GM19328 (cell line): ENCODE measurements at regions not wholly inside any gene's neighbourhood (a gene's known extent, or its start where the extent isn't known, plus 50 kb on each side); places are given as distances from the start of the nearest gene placed in this dataset.

Experiments
- ATAC-seq: cut with Tn5 transposase; IDR thresholded peaks from one replicate; pipeline ENCODE4 v1.9.1; 2021; ENCODE audit warnings: mild to moderate bottlenecking, moderate library complexity; ENCODE audit not compliant: unreplicated experiment

DNA sequence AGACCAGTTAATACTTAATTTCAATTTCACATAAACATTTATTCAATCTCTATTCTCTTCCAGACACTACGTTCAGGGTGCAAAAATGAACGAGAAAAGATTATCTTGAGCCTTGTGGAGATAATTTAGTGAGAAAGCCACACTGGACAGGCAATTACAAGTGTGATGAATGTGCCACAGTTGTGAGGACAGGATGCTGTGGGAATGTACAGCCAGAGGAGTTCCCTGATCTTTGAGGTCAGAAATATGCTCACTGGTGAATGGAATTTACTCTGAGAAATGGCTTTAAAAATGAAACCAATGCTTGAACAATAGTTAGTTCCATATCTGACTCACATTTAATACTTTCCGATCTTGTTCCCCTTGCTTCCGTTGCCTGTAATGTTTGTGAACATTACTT is 864.8 kb downstream of the GATA3 start:
- no peak for ATAC-seq

DNA sequence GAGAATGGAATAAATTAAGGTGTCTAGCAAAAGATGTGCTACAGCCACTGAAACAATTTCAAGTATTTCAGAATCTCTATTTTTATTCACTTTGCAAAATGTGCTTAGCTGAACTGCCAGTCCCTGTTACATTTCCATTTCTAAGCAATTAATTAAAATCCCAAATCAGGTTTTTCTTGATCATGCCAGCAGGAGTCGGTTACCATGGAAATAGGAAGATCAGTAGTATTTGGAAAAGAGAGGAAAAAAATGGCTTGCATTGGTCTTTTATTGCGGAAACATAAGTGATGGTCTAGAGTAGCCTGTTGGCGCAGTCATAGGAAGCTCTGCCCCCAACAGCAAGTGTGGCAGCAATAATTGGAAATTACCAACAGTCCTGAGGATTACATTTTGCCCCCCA is 867.1 kb downstream of the GATA3 start:
- ATAC-seq: no peak

DNA sequence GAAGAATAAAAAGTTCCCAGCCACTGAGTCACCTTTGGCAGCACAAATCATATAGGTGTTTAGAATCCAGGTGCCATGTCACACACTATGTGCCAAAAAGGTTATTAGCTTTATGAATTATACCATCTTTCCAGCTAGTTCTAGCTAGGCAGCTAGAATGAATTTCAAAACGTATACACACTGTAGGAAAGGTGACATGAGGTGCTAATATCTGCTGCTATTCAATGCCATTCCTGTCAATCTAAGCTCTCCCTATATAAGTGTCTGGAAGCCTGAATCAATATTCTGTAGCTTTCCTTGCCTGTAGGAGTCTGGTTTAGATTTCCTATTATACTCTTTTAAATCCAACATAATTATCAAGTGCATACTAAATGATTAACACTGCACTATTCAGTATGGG is 868.6 kb downstream of the GATA3 start:
- ATAC-seq: no peak

DNA sequence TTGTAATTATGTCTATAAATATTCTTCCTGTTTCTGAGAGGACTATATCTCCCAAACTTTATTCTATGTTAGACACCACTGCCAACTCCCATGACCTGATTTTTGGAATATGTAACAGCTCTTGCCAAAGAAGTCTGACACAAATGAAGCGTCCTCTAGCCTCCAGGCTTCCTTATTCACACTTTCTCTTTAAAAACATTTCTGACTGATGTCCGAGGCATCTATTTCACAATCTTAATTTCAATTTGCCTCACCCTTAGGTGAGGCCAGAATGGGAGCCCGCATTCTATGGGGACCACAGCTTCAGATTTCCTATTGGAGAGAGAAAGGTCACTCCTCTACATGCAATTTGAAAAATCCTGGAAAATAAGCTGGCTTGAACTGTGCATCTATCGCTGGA is 873.2 kb downstream of the GATA3 start:
- ATAC-seq: no peak

DNA sequence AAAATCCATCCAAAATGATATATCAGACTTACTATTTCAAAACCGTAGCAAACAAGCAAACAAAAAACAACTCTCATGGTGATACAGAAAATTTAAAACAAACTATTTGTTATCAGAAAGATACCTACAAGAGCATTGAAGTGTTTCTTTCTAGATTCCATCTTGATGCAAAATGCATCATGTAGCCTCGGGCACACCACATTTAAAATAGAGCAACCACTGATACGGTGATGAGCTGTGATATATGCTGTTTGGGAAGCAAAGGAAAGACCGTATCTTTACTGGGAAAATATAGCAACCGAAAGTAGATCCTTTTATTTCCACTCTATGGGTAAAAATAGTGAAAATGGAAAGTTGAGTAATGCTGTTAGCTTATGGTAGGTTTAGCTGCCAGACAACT is 892.0 kb downstream of the GATA3 start:
- no peak for ATAC-seq

DNA sequence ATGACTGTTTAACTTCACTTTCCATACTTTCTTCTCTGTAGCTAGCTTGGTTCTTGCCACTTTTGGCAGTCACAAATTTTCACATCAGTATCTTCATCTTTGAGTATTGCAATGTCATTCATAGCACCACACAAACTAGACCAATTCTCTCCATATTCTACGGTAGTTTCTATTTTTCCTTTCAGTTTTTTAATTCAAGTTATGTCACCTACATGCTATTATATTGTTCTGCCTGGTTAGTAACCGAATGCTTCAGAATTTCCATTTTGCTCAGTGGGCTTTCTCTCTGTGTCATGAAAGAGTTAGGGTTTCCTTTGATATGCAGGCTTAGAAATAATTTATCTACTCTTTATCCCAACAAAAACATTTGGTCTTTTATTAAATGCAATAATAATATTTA is 896.5 kb downstream of the GATA3 start:
- no peak for ATAC-seq

DNA sequence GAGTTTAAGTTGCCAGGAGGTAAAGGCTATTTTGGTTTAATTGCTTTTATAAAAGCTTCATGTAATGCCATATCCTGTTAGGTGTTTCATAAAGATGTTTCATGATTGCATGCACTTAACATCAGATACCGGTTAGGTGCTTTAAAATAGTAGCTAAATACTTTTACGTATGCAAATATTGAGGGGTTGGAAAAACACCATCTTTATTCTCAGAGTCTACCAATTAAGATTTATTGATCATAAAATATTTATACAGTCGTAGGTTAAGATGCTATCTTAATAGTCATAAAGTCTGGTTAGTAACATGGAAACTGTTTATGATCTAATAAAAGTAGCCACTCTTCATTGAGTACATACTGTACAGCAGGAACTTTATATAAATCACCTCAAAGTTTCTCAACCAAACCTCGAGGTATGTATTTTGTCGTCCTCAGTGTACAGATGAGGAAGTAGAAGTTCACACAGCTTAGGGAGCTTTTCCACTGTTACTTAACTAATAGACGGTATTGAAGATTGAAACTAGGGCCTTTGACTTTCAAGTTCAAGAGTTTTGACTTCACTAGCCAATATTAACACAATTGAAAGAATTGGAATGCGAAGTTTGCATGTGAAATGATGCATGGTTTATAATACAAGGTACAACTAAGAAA is 897.1 kb downstream of the GATA3 start:
- no peak for ATAC-seq

DNA sequence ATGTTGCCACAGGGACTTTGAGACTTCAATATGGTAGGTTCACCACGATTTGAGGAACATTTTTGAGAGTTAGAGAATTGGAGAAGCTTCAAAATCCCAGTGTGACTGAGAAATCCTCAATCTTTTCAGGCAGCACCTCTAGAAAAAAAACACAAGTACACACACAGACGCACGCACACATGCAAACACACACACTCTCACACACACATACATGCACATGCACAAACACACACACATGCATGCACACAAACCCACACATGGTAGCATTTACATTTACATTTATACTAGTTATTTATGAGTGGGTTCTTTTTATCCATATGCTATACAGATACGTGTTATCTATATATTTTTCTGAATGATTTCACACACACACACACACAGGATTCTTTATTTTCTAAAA is 901.9 kb downstream of the GATA3 start:
- ATAC-seq: no peak

DNA sequence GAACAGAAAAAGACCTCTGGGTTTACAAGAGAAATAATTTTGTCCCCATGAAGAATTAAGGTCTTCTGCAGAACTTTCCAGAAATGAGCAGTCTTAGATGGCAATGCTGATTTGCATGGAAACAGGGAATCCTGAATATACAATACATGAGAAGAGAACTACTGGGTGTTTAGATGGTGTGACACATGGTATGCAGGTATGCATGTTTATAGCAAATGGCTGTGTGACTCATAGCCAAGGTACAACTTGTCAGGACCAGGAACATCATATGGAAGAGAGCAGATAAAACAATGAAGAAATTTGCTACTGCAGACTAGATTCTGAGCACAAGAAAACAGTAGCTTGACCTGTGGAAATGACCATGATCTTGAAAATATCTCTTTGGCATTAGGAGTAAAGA is 907.8 kb downstream of the GATA3 start:
- no peak for ATAC-seq

DNA sequence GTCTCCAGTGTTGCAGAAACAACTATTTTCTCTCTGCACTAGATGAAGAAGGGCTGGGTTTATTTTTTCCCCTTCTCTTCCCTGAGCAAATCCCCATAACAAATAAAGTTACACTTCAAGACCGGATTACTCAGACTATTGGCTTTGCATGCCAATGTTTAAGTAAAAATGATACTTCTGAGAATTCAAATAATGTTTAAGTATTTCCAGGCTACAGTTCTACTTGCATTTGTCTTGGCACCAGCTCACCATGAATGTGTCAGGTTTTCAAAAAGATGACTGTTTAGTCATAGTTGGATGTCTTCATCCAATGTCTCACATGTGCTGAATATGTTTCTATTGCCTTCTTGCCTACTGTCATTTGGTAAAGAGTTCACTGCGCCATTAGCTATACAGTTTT is 912.6 kb downstream of the GATA3 start:
- no peak for ATAC-seq

DNA sequence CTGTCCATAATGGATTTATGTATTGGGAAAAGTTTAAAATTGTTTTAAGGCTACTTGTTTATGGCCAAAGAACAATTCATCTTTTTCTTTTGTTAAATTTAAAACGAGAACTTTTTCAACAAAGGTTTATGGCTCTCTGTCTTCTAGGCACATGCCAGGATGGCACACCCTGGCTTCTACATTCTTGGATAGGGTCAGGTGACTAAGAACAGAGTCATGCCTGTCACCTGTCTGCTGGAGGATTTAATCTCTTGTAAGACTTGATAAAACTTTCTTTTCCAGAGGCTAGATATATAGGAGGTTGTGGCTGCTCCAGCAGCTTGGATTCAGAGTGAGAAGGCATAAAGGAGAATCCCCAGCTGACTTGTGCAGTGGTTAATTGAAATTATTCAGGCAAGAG is 915.4 kb downstream of the GATA3 start:
- ATAC-seq: no peak

DNA sequence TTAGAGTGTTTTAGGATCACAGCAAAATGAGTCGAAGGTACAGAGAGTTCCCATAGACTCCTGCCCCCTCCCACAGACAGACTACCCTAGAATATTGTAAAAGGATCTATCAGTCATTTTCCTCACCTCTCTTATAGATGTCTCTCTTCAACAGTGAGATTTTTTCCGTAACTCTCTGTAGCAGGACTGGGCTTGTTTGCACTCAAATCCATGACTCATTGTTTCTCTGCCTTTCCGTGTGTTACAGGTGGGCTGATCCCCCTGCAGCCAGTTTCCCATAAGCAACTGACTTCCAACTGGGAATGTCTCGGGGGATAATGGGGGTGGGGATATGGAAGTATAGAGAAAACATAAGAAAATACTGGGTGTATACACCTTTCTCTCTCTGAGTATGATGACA is 921.0 kb downstream of the GATA3 start:
- no peak for ATAC-seq

DNA sequence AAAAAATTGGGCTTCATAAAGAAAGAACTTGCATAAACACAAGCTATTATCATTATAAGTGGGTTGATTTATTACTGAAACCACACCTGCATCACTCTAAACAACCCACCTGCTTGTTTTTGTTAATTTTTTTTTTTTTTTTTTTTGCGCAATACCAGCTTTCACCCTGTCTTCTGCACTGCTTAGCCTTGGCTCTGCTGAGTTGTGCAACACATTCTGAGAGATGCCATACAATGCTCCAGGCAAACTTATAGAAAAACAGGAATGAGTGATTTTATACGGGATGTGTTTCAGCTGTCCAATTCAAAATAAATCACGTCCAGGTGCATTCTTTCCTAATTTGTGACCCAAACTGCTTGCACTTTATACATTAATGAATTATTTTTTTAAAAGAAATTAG is 923.6 kb downstream of the GATA3 start:
- no peak for ATAC-seq

DNA sequence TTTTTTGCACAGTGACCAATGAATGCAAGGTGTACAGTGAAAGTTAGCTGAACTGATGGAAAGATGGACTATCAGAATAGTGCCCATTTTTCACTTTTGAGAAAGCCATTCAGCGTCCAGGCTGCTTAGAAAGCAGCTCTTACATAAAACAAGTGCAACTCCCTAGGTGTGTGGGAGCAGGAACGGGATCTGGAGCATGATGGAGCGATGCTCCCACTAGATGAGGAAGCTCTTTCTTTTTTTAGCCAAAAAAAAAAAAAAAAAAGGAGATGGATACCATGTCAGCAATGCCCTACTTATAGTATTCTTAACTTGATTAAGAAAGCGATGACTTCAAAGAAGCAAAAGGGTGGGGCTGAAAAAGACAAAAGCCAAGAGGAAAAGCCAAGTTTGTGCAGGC is 925.5 kb downstream of the GATA3 start:
- ATAC-seq: no peak

DNA sequence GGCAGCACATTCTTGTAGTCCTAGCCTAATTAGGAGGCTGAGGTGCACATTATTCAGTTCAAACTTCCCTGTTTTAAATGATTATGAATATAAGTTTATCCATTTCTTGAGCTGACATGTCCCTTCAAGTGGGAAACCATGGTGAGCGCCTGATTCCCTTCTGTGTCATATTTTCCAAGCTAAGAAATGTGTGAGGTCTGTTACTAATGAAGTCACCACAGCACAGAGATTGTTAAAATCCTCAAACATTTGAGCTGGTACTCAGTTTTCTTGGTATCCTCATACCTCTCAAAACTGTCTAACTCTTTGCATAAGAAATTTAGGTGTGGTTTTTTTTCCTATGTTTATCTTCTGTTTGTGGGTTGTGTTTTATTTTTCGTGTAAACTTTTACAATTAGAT is 926.8 kb downstream of the GATA3 start:
- ATAC-seq: no peak

DNA sequence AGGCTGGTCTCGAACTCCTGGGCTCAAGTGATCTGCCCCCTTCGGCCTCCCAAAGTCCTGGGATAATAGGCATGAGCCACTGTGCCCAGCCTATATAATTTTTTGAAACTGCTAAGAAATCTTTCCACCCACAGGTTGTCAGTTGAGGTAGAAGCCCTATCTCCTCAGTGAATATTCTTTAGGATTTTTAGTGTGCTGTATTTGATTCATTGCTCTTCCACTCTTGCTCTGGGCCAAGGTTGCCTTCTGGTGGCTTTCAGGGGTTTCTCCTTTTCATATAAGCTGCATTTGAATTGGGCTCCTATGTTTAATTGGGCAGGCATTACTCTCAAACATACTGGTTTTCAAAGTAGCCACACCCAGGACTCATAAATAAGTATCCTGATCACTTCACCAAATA is 931.2 kb downstream of the GATA3 start:
- no peak for ATAC-seq

DNA sequence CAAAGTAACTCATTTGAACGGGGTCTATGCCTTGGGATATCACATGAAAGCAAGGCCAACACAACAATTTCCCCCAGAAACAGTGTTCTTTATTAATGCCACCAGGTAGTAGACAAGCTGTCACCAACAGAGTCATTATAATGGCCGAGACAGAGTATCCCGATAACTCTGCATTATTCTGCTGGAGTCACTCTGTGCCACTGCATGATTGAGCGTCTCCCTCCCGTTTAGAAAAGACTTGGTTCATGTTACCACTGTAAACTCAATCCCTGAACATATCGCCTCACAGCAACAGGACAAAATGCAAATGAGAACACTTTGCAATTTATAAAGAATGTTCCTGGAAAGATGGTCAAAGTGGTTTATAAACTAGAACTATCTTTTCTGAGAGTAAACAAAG is 932.5 kb downstream of the GATA3 start:
- no peak for ATAC-seq

DNA sequence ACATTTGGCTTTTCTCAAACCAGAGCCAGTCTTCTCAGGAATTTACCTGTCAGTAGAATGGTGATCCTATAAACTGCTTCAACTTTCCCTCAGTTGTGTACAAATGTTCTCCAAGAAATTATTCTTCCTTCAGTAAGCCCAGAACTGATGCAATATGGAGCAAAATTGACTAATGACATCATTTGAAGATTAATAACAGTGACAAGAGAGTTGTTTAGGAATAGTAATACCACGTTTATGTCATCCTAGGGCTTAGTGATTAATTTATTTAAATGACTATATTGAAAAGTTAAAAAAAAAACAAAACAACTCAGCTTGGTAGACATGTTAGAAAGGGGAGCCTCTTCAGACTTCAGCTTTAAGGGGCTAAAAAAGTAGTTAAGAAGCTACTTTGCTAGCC is 933.2 kb downstream of the GATA3 start:
- ATAC-seq: no peak

DNA sequence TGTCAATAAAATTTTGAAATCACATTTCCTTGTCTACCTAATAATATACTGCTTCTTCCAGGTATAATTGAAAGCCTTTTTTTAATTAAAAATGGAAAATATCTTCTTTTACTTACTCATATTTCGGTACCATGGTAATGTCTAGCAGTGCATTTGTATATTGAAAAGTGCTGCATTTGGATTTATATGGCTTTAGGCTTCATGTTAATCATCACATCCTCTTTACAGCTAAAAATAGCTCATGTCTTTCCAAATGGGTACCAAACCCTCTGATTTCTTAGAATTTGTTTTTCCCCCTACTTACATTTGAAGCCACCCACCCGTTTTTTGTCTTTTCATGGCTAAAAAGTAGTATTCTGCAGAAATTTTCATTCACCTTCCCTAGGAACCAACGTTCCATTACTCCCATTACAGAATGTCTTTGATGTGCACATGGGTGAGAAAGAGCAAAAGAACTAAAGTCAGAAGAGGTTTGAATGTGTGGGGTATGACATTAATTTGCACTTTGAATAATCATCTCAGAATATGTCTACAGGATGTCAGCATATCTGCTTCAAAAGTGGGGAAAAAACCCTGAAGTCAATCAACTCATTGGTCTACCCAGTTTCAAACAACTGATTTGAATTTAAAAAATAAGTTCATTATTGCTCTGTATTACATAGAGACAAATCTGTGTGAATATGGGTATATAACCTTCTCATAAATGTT is 935.9 kb downstream of the GATA3 start:
- ATAC-seq: no peak

DNA sequence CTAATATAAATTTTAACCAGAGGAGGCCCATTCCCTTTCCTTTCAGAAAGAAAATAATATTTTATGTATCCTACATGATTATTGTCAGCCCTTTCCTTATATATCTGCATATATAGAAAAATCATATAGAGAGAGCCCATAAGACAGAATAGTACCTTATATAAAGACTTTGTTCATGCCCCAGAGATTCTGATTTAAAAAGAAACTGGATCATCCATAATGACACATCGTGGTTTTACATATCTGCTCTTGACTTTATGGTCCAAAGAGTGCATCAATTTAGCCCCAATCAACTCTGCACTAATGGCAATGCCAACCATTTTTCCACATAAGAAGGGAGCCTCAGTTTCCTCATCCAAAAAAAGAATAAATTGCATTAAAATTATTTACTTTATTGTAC is 937.5 kb downstream of the GATA3 start:
- ATAC-seq: no peak

DNA sequence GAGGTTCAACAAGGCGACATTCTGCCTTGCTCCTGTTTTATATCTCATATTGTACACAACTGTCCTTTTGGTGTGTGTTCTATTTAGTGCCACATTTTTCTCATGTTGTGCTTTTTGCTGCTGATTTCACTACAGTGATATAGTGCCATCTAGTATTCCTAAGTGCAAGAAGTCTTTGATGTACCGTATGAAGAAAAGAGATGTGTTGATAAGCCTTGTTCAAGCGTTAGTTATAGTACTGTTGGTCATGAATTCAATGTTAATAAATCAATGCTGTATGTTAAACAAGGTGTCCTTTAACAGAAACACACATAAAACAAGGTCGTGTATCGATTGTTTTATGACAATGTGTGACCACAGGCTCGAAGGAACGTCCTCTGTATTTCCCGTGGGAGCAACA is 939.4 kb downstream of the GATA3 start:
- no peak for ATAC-seq

DNA sequence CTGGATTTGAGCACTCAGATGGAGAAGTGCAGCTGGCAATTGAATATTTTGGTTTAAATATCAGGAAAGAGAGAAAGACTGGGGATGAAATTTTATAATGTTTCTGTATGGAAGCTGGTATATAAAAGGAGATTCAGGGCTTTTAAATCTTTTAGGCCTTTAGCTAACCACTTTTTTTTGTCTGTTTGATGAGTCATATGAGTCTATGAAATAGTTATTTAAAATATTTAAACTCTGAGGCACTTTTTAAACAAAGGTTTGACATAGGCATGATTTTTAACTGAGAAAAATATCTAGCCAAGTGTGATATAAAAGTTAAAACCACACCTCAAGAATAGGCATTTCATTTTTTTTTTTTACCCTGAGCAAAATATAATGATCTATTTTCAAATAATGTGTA is 944.3 kb downstream of the GATA3 start:
- ATAC-seq: no peak

DNA sequence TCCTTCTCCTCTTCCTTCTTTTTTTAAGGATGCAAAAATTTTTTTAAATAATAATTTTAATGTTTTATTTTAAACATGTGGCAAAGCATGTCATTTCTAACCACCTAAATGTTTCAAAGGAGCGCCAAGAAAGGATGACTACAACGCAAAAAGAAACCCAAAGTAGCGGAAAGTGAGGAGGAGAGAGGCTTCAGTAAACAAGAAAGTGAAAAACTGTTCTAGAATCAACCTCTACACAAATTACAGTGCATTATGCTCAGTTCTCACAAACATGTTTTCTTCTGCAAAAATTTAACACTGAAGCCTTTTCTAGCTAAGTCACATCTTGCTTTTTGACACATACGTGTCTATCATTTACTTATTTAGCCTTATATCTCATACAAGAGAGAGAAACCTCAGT is 948.6 kb downstream of the GATA3 start:
- no peak for ATAC-seq
